Psoas muscle (tissue), 7 donors: ENCODE measurements at regions not wholly inside any gene's neighbourhood (a gene's known extent, or its start where the extent isn't known, plus 50 kb on each side); places are given as distances from the start of the nearest gene placed in this dataset.

Experiments
- ATAC-seq, 4 donors: fragments of 200-7000 bp; cut with Tn5 transposase; one replicate each; pipeline ENCODE4 v1.9.1; 2020; ENCODE audit warnings: moderate library complexity in 3 of 4, mild to moderate bottlenecking in 2 of 4
- DNase-seq, 2 donors: peaks; one replicate each; pipeline ENCODE4 v3.0.0-alpha.2; 2020
- H3K27ac ChIP-seq: fragments of 200-600 bp; one replicate; pipeline ENCODE4 v1.8.0; 2022
- H3K27me3 ChIP-seq, 3 donors: fragments of 200-600 bp in 1 of 3; one replicate each; pipeline versions ENCODE4 v1.6.1 to v1.8.0; 2013 to 2022; ENCODE audit warnings: low read length in 2 of 3, mild to moderate bottlenecking in 2 of 3, moderate library complexity in 1 of 3; ENCODE audit not compliant: insufficient read depth in 3 of 3
- H3K36me3 ChIP-seq, 2 donors: fragments of 200-600 bp in 1 of 2; one replicate each; pipeline versions ENCODE4 v1.6.1 to v1.8.0; 2013 to 2022; ENCODE audit warnings: low read depth in 1 of 2, mild to moderate bottlenecking in 1 of 2, moderate library complexity in 1 of 2; ENCODE audit not compliant: insufficient read depth in 1 of 2
- H3K4me1 ChIP-seq: fragments of 200-600 bp; one replicate; pipeline ENCODE4 v1.8.0; 2022
- H3K4me3 ChIP-seq: fragments of 200-600 bp; one replicate; pipeline ENCODE4 v1.8.0; 2022; ENCODE audit warnings: mild to moderate bottlenecking
- H3K9me3 ChIP-seq: fragments of 200-600 bp; one replicate; pipeline ENCODE4 v1.8.0; 2022
- CTCF ChIP-seq: fragments of 200-600 bp; IDR thresholded peaks from one replicate; pipeline ENCODE4 v1.8.0; 2022; ENCODE audit warnings: antibody characterized with exemption
- WGBS, 3 donors: extraction: QIAGEN DNeasy Blood & Tissue Kit; methylation state at CpG; one replicate each; pipeline versions ENCODE4 v1.1.6 to v1.1.7; 2013; 5-methylcytosine and 5-hydroxymethylcytosine counted together
- intact Hi-C, 2 donors: fragments of 100-400 bp; cut with DNase I; formaldehyde crosslinking; loops; one replicate each; pipeline versions ENCODE4 v1.11.0 to v1.14.2; 2022
- donor health status: healthy with polysubstance abuse.
- donor health status: DM: no; HTN: no; CAD: no; lungs with moderate emphysema.
- donor health status: Bipolar disorder and iron deficiency.
- donor health status: healthy.
- donor health status: DM: yes; HTN: yes; CAD: no.
- donor health status: DM: no; HTN: no; CAD: no.
- donor health status: DM: yes; HTN: yes; CAD: no.

GRCh38 chr3:31179768-31180167 lies 285.3 kb upstream of the GADL1 start:
- no peaks in the 10 kb centered on the region for H3K36me3 ChIP-seq
- DNase-seq (no peak), ATAC-seq (no peak)
- intact Hi-C loops, result no loop called here
- no peaks in the 10 kb centered on the region for H3K4me1 ChIP-seq
- whole genome bisulfite sequencing, 3 donors, result 95 to 98% (median 95%) methylated on average over 3 of the region's 3 CpGs
- TF ChIP-seq CTCF, result no peak
- no peak overlapping the region for H3K27ac ChIP-seq
- H3K4me3 ChIP-seq, result no peak overlapping the region
- H3K9me3 ChIP-seq, result no peaks in the 10 kb centered on the region
- peaks cover 0 to 2% (median 0%) of the 10 kb centered on the region in 3 donors for H3K27me3 ChIP-seq

- no peak for DNase-seq
- no peaks in the 10 kb centered on the region for H3K4me1 ChIP-seq
- H3K4me3 ChIP-seq, result no peak overlapping the region
- no peak overlapping the region for H3K27ac ChIP-seq
- no peak for TF ChIP-seq CTCF
- H3K27me3 ChIP-seq, result peaks cover 0 to 2% (median 0%) of the 10 kb centered on the region in 3 donors
- intact Hi-C loops, result no loop called here
- ATAC-seq, result no peak
- 18 to 41% (median 33%) methylated on average over 1 of the region's 1 CpG for WGBS, 3 donors
- H3K9me3 ChIP-seq, result no peaks in the 10 kb centered on the region
- H3K36me3 ChIP-seq, result no peaks in the 10 kb centered on the region
Measured at GRCh38 chr3:31180274-31180673, 285.8 kb upstream of the GADL1 start.

DNA sequence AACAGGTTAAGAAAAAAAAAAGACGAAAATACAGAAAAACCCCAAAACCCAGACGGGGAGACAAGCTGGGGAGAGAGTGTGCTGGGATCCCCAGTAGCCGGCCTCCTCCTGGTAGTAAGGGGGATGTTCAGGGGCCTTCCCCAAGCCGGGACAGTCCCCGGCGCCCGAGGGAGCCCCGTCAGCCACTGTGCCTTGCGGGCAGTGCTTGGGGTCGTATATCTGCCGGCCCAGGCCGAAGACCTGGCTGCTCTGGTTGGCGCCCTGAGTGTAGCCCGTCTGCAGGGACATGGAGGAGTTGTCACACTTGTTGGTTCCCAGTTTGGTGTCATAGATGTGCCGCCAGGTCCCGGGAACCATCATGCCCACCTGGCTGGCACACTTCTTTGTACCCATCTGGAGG lies 287.2 kb upstream of the GADL1 start:
- Histone ChIP-seq H3K9me3 (no peaks in the 10 kb centered on the region), H3K27ac (no peak overlapping the region), H3K36me3 (no peaks in the 10 kb centered on the region), H3K4me3 (no peak overlapping the region), H3K27me3 (no peaks in the 10 kb centered on the region), H3K4me1 (no peaks in the 10 kb centered on the region)
- TF ChIP-seq CTCF, result no peak
- ATAC-seq (no peak), DNase-seq (no peak)
- intact Hi-C loops, result no loop called here
- 94 to 95% (median 95%) methylated on average over 16 of the region's 16 CpGs for WGBS, 3 donors

- Histone ChIP-seq H3K36me3 (no peaks in the 10 kb centered on the region), H3K9me3 (no peaks in the 10 kb centered on the region), H3K4me3 (no peak overlapping the region), H3K4me1 (no peaks in the 10 kb centered on the region), H3K27ac (no peak overlapping the region), H3K27me3 (no peaks in the 10 kb centered on the region)
- ATAC-seq (no peak), DNase-seq (no peak)
- intact Hi-C loops, result no loop called here
- no peak for TF ChIP-seq CTCF
- 67 to 75% (median 71%) methylated on average over 1 of the region's 1 CpG for WGBS, 3 donors
Measured at GRCh38 chr3:31182661-31183060, 288.2 kb upstream of the GADL1 start.

GRCh38 chr3:31184261-31185061 lies 290.0 kb upstream of the GADL1 start:
- Histone ChIP-seq H3K27me3 (no peaks in the 10 kb centered on the region), H3K4me3 (no peak overlapping the region), H3K27ac (no peak overlapping the region), H3K36me3 (no peaks in the 10 kb centered on the region), H3K4me1 (no peaks in the 10 kb centered on the region), H3K9me3 (no peaks in the 10 kb centered on the region)
- ATAC-seq (no peak), DNase-seq (no peak)
- intact Hi-C loops, result no loop called here
- no peak for TF ChIP-seq CTCF
- 64 to 70% (median 65%) methylated on average over 3 of the region's 3 CpGs for WGBS, 3 donors
